ENCODE measurements at regions not wholly inside any gene's neighbourhood (a gene's known extent, or its start where the extent isn't known, plus 50 kb on each side); places are given as distances from the start of the nearest gene placed in this dataset.

DNA sequence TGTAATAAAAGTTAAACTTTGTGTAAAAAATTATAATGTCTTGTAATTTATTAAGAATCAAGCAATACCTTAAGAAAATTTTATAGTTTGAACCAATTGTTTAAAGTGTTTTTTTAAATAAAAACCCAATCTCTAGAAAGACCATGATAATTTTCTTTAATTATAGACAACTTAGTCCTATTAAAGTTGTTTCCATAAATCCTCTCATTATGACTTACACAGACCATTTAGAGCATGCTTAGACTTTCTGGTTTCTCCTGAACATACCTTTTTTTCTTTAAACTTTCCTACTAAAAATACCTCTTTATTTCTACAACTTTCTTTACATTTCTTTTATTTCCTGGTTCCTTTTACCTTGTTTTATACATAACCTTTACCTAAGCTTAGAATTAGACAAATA lies 837.4 kb downstream of the PCDH19 start:
- TF ChIP-seq EZH2phosphoT487 (IDR thresholded peaks at IDR 0.05; ENCODE audit: insufficient read depth, low read depth) (no peak), EZH2 (IDR thresholded peaks at IDR 0.05; ENCODE audit: insufficient read depth, poor library complexity, severe bottlenecking) (no peak)
